Naive thymus-derived CD4-positive, alpha-beta T cell (primary cell): ENCODE measurements at regions not wholly inside any gene's neighbourhood (a gene's known extent, or its start where the extent isn't known, plus 50 kb on each side); places are given as distances from the start of the nearest gene placed in this dataset.

Experiments used
- ATAC-seq: fragments of 150-1000 bp; cut with Tn5 transposase; 2 replicates; pipeline ENCODE4 v1.10.0; 2021; ENCODE audit warnings: mild to moderate bottlenecking, moderate library complexity
- CTCF ChIA-PET: fragments of 350-600 bp; sonication (Branson Sonifier 250); formaldehyde crosslinking; loops from one replicate; lab custom pipeline; 2021; ENCODE audit warnings: antibody characterized with exemption; lab: Charles Lee
- POLR2A ChIA-PET: fragments of 350-600 bp; sonication (Branson Sonifier 250); formaldehyde crosslinking; loops from one replicate; lab custom pipeline; 2021; ENCODE audit warnings: antibody characterized with exemption, inconsistent platforms; lab: Charles Lee
- DNase-seq, 9 donors: peaks; one replicate each; pipeline versions ENCODE4 v3.0.0 to v3.0.0-alpha.2; 2020 to 2022; ENCODE audit warnings: mixed read lengths in 1 of 9
- H3K27ac ChIP-seq: one replicate; pipeline ENCODE4 v1.7.0; 2013; ENCODE audit warnings: mild to moderate bottlenecking, low read depth, low read length, moderate library complexity
- H3K27me3 ChIP-seq, 2 donors: one replicate each; pipeline ENCODE4 v1.7.0; 2013; ENCODE audit warnings: low read length in 2 of 2, mild to moderate bottlenecking in 2 of 2, moderate library complexity in 2 of 2; ENCODE audit not compliant: control insufficient read depth in 2 of 2, insufficient read depth in 2 of 2
- H3K36me3 ChIP-seq, 3 experiments: 1 replicate in 2 of 3; 2 replicates in 1 of 3; pipeline ENCODE4 v1.7.0; 2013; ENCODE audit warnings: low read length in 3 of 3, mild to moderate bottlenecking in 3 of 3, moderate library complexity in 1 of 3; ENCODE audit not compliant: insufficient read depth in 3 of 3, control insufficient read depth in 2 of 3
- H3K4me1 ChIP-seq, 2 donors: one replicate each; pipeline ENCODE4 v1.7.0; 2013; ENCODE audit warnings: low read length in 2 of 2, mild to moderate bottlenecking in 2 of 2, moderate library complexity in 1 of 2; ENCODE audit not compliant: control insufficient read depth in 2 of 2, insufficient read depth in 2 of 2
- H3K4me3 ChIP-seq: 2 replicates; pipeline ENCODE4 v1.7.0; 2013; ENCODE audit warnings: mild to moderate bottlenecking, low read length
- H3K9me3 ChIP-seq, 3 experiments: 1 replicate in 2 of 3; 2 replicates in 1 of 3; pipeline ENCODE4 v1.7.0; 2013; ENCODE audit warnings: low read length in 3 of 3; ENCODE audit not compliant: control insufficient read depth in 2 of 3
- H3K27ac Mint-ChIP-seq, 9 donors: one replicate each; pipeline ENCODE4 v1.8.0; 2020 to 2022; ENCODE audit warnings: mixed read lengths in 9 of 9, mild to moderate bottlenecking in 8 of 9, moderate library complexity in 5 of 9, inconsistent platforms in 2 of 9
- H3K27me3 Mint-ChIP-seq, 5 donors: one replicate each; pipeline ENCODE4 v1.8.0; 2021 to 2022; ENCODE audit warnings: mixed read lengths in 5 of 5, mild to moderate bottlenecking in 1 of 5
- H3K36me3 Mint-ChIP-seq, 5 donors: one replicate each; pipeline ENCODE4 v1.8.0; 2020 to 2022; ENCODE audit warnings: mixed read lengths in 5 of 5, mild to moderate bottlenecking in 3 of 5, inconsistent platforms in 1 of 5
- H3K4me1 Mint-ChIP-seq, 7 donors: one replicate each; pipeline ENCODE4 v1.8.0; 2020 to 2022; ENCODE audit warnings: mixed read lengths in 7 of 7, mild to moderate bottlenecking in 3 of 7, inconsistent platforms in 1 of 7
- H3K4me3 Mint-ChIP-seq, 10 donors: one replicate each; pipeline ENCODE4 v1.8.0; 2020 to 2022; ENCODE audit warnings: mild to moderate bottlenecking in 10 of 10, mixed read lengths in 10 of 10, moderate library complexity in 6 of 10, inconsistent platforms in 2 of 10
- H3K9me3 Mint-ChIP-seq, 11 donors: one replicate each; pipeline ENCODE4 v1.8.0; 2020 to 2022; ENCODE audit warnings: mixed read lengths in 11 of 11, mild to moderate bottlenecking in 4 of 11, inconsistent platforms in 1 of 11, moderate library complexity in 1 of 11
- intact Hi-C, 2 donors: fragments of 100-400 bp; cut with micrococcal nuclease; formaldehyde crosslinking; loops; one replicate each; pipeline ENCODE4 v1.15.1; 2023

GRCh38 chr3:31235062-31235700 is 297.5 kb upstream of the STT3B start:
- ATAC-seq (no peak), DNase-seq (no peak)
- H3K36me3 Mint-ChIP-seq: peaks cover 0 to 17% (median 0%) of the 10 kb centered on the region in 5 donors
- CTCF ChIA-PET: interaction anchor here (0.6 kb wide), 1 partner anchor 48 kb away, joined by 3 read pairs; no protein-coding TSS in a partner anchor
- H3K9me3 Mint-ChIP-seq: peaks cover 0 to 3% (median 0%) of the 10 kb centered on the region in 11 donors
- peak overlapping the region in 1 of 9 donors; percentile 22 for H3K27ac Mint-ChIP-seq
- no peak overlapping the region for H3K4me3 Mint-ChIP-seq
- Histone ChIP-seq H3K27ac (no peak overlapping the region), H3K9me3 (no peaks in the 10 kb centered on the region), H3K4me3 (no peak overlapping the region), H3K27me3 (no peaks in the 10 kb centered on the region), H3K4me1 (peaks cover 16 to 36% of the 10 kb centered on the region in 2 donors), H3K36me3 (no peaks in the 10 kb centered on the region)
- peaks cover 0 to 2% (median 0%) of the 10 kb centered on the region in 5 donors for H3K27me3 Mint-ChIP-seq
- POLR2A ChIA-PET: no interaction called here
- H3K4me1 Mint-ChIP-seq: peaks cover 40 to 56% (median 53%) of the 10 kb centered on the region in 7 donors
- intact Hi-C loops: no loop called here

DNA sequence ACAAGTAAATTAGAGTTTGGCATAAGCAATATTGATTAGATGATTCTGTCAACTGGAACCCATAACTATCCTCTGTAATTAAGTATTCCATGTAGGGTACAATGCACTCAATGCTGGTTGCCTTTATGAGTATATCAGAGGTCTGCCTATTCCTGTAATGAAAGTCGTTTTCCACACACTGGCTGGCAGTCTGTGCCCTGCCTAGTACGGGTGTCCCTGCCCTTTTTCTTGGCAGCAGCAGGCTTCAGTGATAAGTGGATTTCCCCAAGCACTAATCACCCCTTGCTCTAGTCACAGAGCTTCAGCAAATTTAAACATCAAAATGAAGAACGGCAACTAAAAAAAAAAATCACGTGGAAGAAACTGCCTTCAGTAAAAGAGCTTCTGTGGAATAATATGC is 294.8 kb upstream of the STT3B start:
- CTCF ChIA-PET: interaction anchor here (0.6 kb wide), 1 partner anchor 16 kb away, joined by 3 read pairs; no protein-coding TSS in a partner anchor
- Mint-ChIP-seq H3K9me3 (peaks cover 0 to 2% (median 0%) of the 10 kb centered on the region in 11 donors), H3K36me3 (peaks cover 0 to 3% (median 0%) of the 10 kb centered on the region in 5 donors), H3K4me1 (peaks cover 23 to 37% (median 26%) of the 10 kb centered on the region in 7 donors), H3K4me3 (no peak overlapping the region), H3K27me3 (peaks cover 0 to 2% (median 0%) of the 10 kb centered on the region in 5 donors), H3K27ac (no peak overlapping the region)
- H3K9me3 ChIP-seq: no peaks in the 10 kb centered on the region
- H3K4me1 ChIP-seq: peaks cover 0 to 11% of the 10 kb centered on the region in 2 donors
- intact Hi-C loops: no loop called here
- H3K36me3 ChIP-seq: no peaks in the 10 kb centered on the region
- no peak for DNase-seq
- POLR2A ChIA-PET: no interaction called here
- no peak for ATAC-seq
- H3K27me3 ChIP-seq: no peaks in the 10 kb centered on the region
- no peak overlapping the region for H3K4me3 ChIP-seq
- H3K27ac ChIP-seq: no peak overlapping the region

- Mint-ChIP-seq H3K36me3 (peaks cover 0 to 3% (median 0%) of the 10 kb centered on the region in 5 donors), H3K4me3 (no peak overlapping the region), H3K27ac (no peak overlapping the region), H3K27me3 (peaks cover 0 to 2% (median 0%) of the 10 kb centered on the region in 5 donors), H3K4me1 (peaks cover 3 to 16% (median 10%) of the 10 kb centered on the region in 7 donors), H3K9me3 (peaks cover 0 to 2% (median 0%) of the 10 kb centered on the region in 11 donors)
- Histone ChIP-seq H3K4me1 (peaks cover 0 to 2% of the 10 kb centered on the region in 2 donors), H3K9me3 (no peaks in the 10 kb centered on the region), H3K36me3 (no peaks in the 10 kb centered on the region), H3K4me3 (no peak overlapping the region), H3K27ac (no peak overlapping the region), H3K27me3 (no peaks in the 10 kb centered on the region)
- ATAC-seq (no peak), DNase-seq (no peak)
- CTCF ChIA-PET: interaction anchor here (1.6 kb wide), 1 partner anchor 21 kb away, joined by 3 read pairs; no protein-coding TSS in a partner anchor
- intact Hi-C loops: no loop called here
- POLR2A ChIA-PET: no interaction called here
These were observed 292.7 kb upstream of the STT3B start for GRCh38 chr3:31240013-31240412.

DNA sequence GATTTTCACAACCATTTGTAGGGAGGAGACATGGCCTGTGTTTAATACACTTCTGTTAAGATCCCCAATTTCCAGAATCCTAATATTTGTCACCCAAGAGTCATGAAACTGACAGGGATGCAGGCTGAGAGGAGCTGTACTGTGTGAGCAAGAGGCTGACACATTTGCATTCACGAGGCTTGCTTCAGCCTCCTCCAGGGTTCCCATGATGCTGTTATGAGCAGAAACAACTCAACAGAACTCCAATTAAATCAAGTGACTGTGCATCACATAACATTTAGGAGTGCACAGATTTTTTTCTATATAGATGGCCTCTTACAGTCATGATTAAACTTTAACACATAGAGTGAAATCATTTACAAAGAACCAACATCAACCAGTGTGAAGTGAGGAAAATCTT is 292.3 kb upstream of the STT3B start:
- H3K4me1 Mint-ChIP-seq: peaks cover 0 to 11% (median 9%) of the 10 kb centered on the region in 7 donors

DNA sequence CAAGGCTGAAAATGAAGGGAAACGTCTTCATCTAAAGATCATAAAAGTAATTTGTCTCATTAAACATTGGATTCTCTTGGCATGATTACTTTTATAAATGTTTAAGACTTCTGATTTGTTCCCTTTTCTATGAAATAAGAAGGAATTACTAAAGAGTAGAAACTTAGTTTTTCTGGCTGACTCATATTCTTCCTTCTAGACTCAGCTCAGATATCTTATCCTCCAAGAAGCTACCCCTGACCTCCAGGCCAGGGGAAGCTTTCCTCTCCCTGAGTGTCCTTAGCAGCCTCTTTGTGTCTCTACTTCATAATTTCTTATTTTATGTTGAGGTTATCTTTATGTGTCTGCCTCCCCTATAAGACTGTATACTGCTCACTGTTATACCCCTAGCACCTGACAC is 291.9 kb upstream of the STT3B start:
- peaks cover 0 to 6% (median 0%) of the 10 kb centered on the region in 5 donors for H3K36me3 Mint-ChIP-seq
- Histone ChIP-seq H3K9me3 (no peaks in the 10 kb centered on the region), H3K36me3 (no peaks in the 10 kb centered on the region), H3K4me1 (no peaks in the 10 kb centered on the region), H3K27ac (no peak overlapping the region), H3K27me3 (no peaks in the 10 kb centered on the region), H3K4me3 (no peak overlapping the region)
- peaks cover 0 to 11% (median 9%) of the 10 kb centered on the region in 7 donors for H3K4me1 Mint-ChIP-seq
- no peak overlapping the region for H3K4me3 Mint-ChIP-seq
- ATAC-seq (no peak), DNase-seq (no peak)
- ChIA-PET POLR2A (interaction anchor here (1.1 kb wide), 1 partner anchor 9 kb away, joined by 4 read pairs; no protein-coding TSS in a partner anchor), CTCF (interaction anchor here (0.6 to 1.6 kb wide), 5 partner anchors 8 to 20 kb away, joined by 3 read pairs; no protein-coding TSS in a partner anchor)
- no peak overlapping the region for H3K27ac Mint-ChIP-seq
- peaks cover 0 to 2% (median 0%) of the 10 kb centered on the region in 5 donors for H3K27me3 Mint-ChIP-seq
- H3K9me3 Mint-ChIP-seq: peaks cover 0 to 4% (median 0%) of the 10 kb centered on the region in 11 donors
- intact Hi-C loops: no loop called here

More for the DNA sequence above, 292.3 kb upstream of the STT3B start:
- ATAC-seq (no peak), DNase-seq (no peak)
- peaks cover 0 to 2% (median 0%) of the 10 kb centered on the region in 5 donors for H3K27me3 Mint-ChIP-seq
- H3K36me3 Mint-ChIP-seq: peaks cover 0 to 6% (median 0%) of the 10 kb centered on the region in 5 donors
- no peak overlapping the region for H3K4me3 ChIP-seq
- intact Hi-C loops: no loop called here
- no peaks in the 10 kb centered on the region for H3K4me1 ChIP-seq
- H3K27me3 ChIP-seq: no peaks in the 10 kb centered on the region
- H3K4me3 Mint-ChIP-seq: no peak overlapping the region
- ChIA-PET POLR2A (no interaction called here), CTCF (interaction anchor here (0.6 to 1.6 kb wide), 3 partner anchors 8 to 20 kb away, joined by 3 read pairs; no protein-coding TSS in a partner anchor)
- no peaks in the 10 kb centered on the region for H3K36me3 ChIP-seq
- no peaks in the 10 kb centered on the region for H3K9me3 ChIP-seq
- no peak overlapping the region for H3K27ac ChIP-seq
- peaks cover 0 to 4% (median 0%) of the 10 kb centered on the region in 11 donors for H3K9me3 Mint-ChIP-seq
- no peak overlapping the region for H3K27ac Mint-ChIP-seq

DNA sequence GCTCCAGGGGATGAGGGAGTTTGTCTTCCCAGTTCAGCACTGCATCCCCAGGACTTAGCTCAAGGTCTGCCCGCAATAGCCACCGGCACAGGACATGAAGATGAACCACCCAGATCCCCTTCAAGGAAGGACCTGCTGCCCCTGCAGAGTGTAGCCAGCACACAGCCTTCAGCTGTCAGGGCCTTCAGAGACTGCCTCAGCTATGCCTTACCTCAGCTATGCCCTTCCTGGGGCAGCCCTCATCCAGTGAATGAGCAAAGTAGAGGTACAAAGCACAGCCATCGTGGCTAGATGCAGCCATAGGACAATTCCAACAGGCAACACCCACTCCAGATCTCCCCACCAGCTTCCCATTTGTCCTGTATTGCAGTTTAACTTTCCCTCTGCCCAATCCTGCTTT is 291.2 kb upstream of the STT3B start:
- no peak overlapping the region for H3K27ac Mint-ChIP-seq
- H3K27me3 Mint-ChIP-seq: peaks cover 0 to 2% (median 0%) of the 10 kb centered on the region in 5 donors
- H3K9me3 Mint-ChIP-seq: peaks cover 0 to 4% (median 0%) of the 10 kb centered on the region in 11 donors
- H3K36me3 ChIP-seq: no peaks in the 10 kb centered on the region
- H3K27me3 ChIP-seq: no peaks in the 10 kb centered on the region
- peaks cover 0 to 4% (median 0%) of the 10 kb centered on the region in 5 donors for H3K36me3 Mint-ChIP-seq
- no peaks in the 10 kb centered on the region for H3K9me3 ChIP-seq
- no peak for ATAC-seq
- no peak for DNase-seq
- no peaks in the 10 kb centered on the region for H3K4me1 ChIP-seq
- intact Hi-C loops: no loop called here
- H3K27ac ChIP-seq: no peak overlapping the region
- POLR2A ChIA-PET: interaction anchor here (1.1 kb wide), 1 partner anchor 9 kb away, joined by 4 read pairs; no protein-coding TSS in a partner anchor
- peaks cover 0 to 11% (median 9%) of the 10 kb centered on the region in 7 donors for H3K4me1 Mint-ChIP-seq
- no peak overlapping the region for H3K4me3 ChIP-seq
- CTCF ChIA-PET: interaction anchor here (0.9 to 1.6 kb wide), 3 partner anchors 11 to 19 kb away, joined by 3 read pairs; no protein-coding TSS in a partner anchor
- H3K4me3 Mint-ChIP-seq: no peak overlapping the region
